ENCODE measurements at regions not wholly inside any gene's neighbourhood (a gene's known extent, or its start where the extent isn't known, plus 50 kb on each side); places are given as distances from the start of the nearest gene placed in this dataset.

DNA sequence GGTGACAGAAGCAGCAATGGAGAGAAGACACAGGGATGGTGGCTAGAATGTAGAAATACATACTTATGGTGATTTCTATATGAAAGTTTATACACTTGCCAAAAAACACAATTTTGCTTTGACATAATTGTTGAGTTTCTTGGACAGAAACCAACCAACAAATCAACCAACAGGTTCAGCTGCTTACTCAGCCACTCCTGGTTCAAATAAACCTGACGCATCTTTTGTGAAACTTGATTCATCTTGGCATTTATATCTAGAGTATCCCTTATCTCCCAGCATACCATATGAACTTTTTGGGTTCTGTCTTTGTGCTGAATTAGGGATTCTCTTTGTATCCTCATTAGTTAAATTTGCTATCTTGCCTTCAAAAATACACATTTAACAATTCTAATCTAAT lies 54.1 kb upstream of the ERBB4 start:
- no peak for TF ChIP-seq POLR2A (IDR thresholded peaks at IDR 0.05)
- TF ChIP-seq, protein P1, sequence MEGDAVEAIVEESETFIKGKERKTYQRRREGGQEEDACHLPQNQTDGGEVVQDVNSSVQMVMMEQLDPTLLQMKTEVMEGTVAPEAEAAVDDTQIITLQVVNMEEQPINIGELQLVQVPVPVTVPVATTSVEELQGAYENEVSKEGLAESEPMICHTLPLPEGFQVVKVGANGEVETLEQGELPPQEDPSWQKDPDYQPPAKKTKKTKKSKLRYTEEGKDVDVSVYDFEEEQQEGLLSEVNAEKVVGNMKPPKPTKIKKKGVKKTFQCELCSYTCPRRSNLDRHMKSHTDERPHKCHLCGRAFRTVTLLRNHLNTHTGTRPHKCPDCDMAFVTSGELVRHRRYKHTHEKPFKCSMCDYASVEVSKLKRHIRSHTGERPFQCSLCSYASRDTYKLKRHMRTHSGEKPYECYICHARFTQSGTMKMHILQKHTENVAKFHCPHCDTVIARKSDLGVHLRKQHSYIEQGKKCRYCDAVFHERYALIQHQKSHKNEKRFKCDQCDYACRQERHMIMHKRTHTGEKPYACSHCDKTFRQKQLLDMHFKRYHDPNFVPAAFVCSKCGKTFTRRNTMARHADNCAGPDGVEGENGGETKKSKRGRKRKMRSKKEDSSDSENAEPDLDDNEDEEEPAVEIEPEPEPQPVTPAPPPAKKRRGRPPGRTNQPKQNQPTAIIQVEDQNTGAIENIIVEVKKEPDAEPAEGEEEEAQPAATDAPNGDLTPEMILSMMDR (IDR thresholded peaks at IDR 0.05), result no peak
